GM18498 (cell line): ENCODE measurements at regions not wholly inside any gene's neighbourhood (a gene's known extent, or its start where the extent isn't known, plus 50 kb on each side); places are given as distances from the start of the nearest gene placed in this dataset.
"Not testable (repeated sequence)": the region's sequence is repeated elsewhere in the genome, so short reads cannot be mapped to it uniquely, and the experiment has no call there.

ENCODE experiments used
- ATAC-seq: cut with Tn5 transposase; IDR thresholded peaks from one replicate; pipeline ENCODE4 v1.9.1; 2021; ENCODE audit warnings: mild to moderate bottlenecking, moderate library complexity; ENCODE audit not compliant: unreplicated experiment

DNA sequence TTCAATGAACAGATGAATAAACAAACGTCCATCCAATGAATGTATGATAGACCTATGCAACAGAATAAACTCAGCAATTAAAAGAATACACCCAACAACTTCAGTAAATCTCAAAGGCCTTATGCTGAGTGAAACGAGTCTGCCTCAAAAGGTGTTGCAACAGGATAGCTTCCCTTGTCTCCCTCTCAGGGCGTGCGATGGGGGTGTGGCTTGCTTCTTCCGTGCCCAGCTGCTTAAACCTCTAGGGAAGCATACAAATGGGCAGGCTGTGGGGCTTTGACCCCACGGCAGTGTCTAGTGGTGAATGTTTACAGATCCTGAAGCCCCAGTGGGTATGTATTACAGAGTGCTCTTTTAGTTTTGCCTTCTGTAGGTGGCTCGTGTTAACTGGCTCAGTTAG is 87.0 kb upstream of the CCL21 start:
- ATAC-seq: no peak

DNA sequence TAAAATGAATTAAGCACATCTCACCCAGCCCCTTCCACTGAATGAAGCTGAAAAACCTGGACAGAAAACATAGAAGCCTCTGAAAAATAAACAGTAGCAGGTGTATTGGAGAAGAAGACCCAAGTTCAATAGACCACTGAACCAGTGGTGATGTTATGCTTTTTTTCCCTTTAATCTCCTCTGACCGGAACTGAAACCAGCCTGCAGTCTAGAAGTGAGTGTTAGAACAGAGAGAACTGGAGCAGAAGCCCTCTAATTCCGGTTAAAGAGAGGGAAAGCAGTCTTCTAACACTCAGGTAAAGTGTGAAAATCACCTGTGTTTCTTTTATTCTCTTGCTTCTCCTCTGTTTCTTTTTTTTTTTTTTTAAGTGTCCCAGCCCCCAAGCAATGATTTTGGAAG is 83.5 kb upstream of the CCL21 start:
- no peak for ATAC-seq

DNA sequence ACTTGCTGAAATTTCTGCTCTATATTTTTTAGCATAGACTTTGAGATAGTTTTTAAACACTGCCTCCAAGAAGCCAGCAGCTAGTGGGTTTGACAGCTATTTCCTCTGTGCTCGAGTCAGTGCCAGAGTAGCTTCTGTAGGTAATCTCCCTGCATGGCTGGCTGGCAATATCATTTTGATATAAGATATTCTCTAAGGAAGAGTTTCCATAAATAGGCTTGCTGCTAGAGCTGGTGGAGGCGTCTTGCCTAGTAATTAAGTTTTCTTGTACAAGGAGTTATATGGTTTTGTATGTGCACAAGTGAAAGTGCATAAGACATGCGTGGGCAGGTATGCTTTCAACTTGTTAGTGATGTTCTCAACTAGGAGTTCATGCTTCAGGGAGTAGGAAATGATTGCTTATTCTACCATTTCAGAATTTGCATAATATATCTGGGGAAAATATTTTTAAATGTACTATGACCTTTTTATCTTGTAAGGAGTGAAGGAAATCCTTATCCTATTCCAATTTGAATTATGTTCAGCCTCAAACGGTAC is 74.1 kb upstream of the CCL21 start:
- no peak for ATAC-seq

DNA sequence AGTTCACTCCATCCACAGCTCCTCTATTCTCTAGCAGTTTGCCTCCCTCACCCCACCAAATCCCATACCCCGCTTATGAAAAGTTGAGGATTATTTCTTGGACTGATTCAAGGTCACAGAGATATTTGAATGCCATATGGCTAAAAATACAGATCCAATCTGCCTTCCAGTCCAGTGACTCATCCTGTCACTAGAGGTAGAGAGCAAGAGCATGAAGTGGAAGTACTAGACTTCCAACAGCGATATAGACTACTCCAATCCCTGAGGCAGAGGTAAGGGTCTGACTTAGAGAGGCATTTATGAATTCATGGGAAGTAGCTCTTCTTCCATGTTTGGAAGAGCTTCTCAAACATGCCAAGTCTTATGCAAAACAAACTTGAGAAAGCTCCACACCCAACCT is 72.4 kb upstream of the CCL21 start:
- no peak for ATAC-seq

DNA sequence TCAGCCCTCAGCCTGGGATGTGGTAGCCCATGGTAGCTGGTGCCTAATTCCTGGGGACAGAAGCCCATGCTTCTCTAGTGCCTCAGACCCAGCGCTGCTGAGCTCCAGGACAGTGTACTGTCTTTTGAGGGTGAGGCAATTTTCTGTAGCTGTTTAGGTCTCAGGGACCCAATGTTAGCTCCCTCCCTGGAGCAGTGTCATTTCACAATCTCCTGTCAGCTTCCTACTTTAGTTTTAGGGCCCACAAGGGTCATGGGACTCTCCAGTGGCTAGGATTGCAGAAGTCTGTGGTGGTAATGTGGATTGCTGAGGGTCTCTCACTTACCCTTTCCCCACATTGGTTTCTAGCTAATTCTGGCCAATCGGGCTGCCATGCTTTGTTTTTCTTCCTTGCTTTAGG is 67.7 kb upstream of the CCL21 start:
- no peak for ATAC-seq

DNA sequence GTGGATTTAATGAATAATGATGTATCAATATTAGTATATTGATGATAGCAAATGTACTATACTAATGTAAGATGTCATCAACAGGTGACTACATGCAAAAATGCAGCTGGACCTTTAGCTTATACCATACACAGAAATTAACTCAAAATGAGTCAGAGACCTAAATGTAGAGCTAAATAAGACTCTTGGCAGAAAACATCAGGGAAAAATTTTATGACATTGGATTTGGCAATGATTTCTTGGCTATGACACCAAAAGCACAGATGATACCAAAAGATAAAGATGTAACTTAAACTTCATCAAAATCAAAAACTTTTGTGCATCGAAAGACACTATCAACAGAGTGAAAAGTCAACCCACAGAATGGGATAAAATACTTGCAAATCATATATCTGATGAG is 64.0 kb upstream of the CCL21 start:
- ATAC-seq: no peak

DNA sequence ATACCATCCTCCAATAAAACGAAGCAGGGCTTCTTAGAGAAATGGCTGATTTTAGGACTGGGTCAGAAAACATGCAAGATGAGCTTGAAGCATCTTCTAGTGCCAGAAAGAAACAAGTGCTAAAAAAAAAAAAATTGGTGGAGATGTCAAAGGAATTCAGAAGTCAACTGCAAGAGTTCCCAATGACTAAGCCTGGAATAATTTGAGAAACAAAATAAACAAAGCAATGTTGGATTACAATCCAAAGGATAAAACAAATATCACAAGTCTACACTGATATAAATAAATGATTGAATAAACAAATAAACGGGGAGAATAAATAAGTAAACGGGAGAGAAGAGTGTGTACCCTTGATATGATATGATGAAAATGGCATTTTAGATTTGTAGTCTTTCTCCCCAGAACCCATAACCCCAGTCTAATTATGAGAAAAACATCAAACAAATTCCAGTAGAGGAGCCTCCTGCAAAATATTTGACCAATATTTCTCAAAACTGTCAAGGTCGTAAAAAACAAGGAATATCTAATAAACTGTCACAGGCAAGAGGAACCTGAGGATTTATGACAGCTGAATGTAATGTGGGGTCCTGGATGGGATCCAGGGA is 63.5 kb upstream of the CCL21 start:
- ATAC-seq: no peak

DNA sequence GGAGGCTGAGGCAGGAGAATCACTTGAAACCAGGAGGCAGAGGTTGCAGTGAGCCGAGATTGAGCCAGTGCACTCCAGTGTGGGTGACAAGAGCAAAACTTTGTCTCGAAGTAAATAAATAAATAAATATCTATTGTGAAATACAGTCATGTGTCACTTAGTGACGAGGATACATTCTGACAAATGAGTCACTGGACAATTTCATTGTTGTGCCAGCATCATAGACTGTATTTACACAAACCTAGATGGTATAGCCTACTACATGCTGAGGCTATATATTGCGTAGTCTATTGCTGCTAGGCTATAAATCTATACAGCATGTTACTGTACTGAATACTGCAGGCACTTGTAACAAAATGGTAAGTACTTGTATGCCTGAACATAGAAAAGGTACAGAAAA is 61.1 kb upstream of the CCL21 start:
- no peak for ATAC-seq

DNA sequence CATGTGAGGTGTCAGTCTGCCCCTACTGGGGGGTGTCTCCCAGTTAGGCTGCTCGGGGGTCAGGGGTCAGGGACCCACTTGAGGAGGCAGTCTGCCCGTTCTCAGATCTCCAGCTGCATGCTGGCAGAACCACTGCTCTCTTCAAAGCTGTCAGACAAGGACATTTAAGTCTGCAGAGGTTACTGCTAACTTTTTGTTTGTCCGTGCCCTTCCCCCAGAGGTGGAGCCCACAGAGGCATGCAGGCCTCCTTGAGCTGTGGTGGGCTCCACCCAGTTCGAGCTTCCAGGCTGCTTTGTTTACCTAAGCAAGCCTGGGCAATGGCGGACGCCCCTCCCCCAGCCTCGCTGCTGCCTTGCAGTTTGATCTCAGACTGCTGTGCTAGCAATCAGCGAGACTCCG is 57.2 kb upstream of the CCL21 start:
- ATAC-seq: not testable (repeated sequence)

DNA sequence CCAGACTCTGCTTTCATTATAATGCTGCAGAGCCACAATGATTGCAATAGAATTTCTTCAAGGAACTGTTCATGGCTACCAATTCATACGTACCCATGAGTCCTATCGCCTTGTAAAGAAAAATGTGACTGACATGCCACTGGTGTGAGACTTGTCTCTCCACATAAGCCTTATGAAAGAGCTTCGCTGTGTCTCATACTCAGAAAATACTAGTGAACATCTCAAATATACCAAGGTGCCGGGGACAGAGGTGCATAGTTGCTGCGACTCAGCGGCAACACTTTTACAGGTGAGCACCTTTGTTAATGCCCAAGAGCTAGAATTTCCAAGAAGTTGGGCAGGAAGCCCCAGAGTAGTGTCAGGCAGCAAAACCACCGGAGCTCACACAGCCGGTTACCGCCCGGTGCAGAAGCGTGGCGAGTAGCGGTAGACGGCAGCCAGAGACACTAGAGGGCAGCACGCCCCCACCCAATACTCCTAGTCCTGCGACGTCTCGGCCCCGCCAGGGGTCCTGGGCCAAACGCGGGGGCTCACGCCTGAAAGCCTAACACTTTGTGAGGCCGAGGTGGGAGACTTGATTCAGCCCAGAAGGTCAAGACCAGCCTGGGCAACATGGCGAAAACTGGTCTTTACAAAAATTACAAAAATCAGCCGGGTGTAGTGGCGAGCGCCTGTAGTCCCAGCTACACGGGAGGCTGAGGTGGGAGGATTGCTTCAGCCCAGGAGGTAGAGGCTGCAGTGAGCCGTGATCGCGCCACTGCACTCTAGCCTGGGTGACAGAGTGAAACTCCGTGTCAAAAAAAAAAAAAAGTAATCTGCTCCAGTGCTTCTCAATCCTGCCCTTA is 50.5 kb upstream of the CCL21 start:
- not testable (repeated sequence) for ATAC-seq
